ENCODE measurements at regions not wholly inside any gene's neighbourhood (a gene's known extent, or its start where the extent isn't known, plus 50 kb on each side); places are given as distances from the start of the nearest gene placed in this dataset.
"Not testable (repeated sequence)": the region's sequence is repeated elsewhere in the genome, so short reads cannot be mapped to it uniquely, and the experiment has no call there.

- Histone ChIP-seq H3K4me3 (ENCODE audit: low read depth in 1 of 2, low read length in 2 of 2) (no peak overlapping the region), H3K9me3 (ENCODE audit: control insufficient read depth in 2 of 2, insufficient read depth in 1 of 2, low read depth in 1 of 2, low read length in 1 of 2) (no peaks in the 10 kb centered on the region), H3K27ac (ENCODE audit: low read depth in 2 of 2, low read length in 1 of 2) (no peak overlapping the region), H3K36me3 (ENCODE audit: control insufficient read depth in 2 of 2, insufficient read depth in 2 of 2, low read length in 1 of 2) (no peaks in the 10 kb centered on the region), H3K4me1 (ENCODE audit: control insufficient read depth in 2 of 2, insufficient read depth in 2 of 2, low read length in 1 of 2) (no peaks in the 10 kb centered on the region), H3K27me3 (ENCODE audit: control insufficient read depth in 1 of 2, insufficient read depth in 2 of 2, low read length in 2 of 2) (no peaks in the 10 kb centered on the region)
- WGBS, 2 donors, result 79 to 83% methylated on average over 2 of the region's 2 CpGs
Measured at GRCh38 chr4:162866565-162866964, 300.1 kb downstream of the NAF1 start.

- Histone ChIP-seq H3K4me3 (ENCODE audit: low read depth in 1 of 2, low read length in 2 of 2) (no peak overlapping the region), H3K27ac (ENCODE audit: low read depth in 2 of 2, low read length in 1 of 2) (no peak overlapping the region), H3K4me1 (ENCODE audit: control insufficient read depth in 2 of 2, insufficient read depth in 2 of 2, low read length in 1 of 2) (no peaks in the 10 kb centered on the region), H3K9me3 (ENCODE audit: control insufficient read depth in 2 of 2, insufficient read depth in 1 of 2, low read depth in 1 of 2, low read length in 1 of 2) (no peaks in the 10 kb centered on the region), H3K36me3 (ENCODE audit: control insufficient read depth in 2 of 2, insufficient read depth in 2 of 2, low read length in 1 of 2) (no peaks in the 10 kb centered on the region), H3K27me3 (ENCODE audit: control insufficient read depth in 1 of 2, insufficient read depth in 2 of 2, low read length in 2 of 2) (no peaks in the 10 kb centered on the region)
- 72 to 81% methylated on average over 2 of the region's 2 CpGs for WGBS, 2 donors
Measured at GRCh38 chr4:162865102-162865501, 301.6 kb downstream of the NAF1 start.

GRCh38 chr4:162853788-162854187 lies 312.9 kb downstream of the NAF1 start:
- Histone ChIP-seq H3K4me3 (ENCODE audit: low read depth in 1 of 2, low read length in 2 of 2) (no peak overlapping the region), H3K27me3 (ENCODE audit: control insufficient read depth in 1 of 2, insufficient read depth in 2 of 2, low read length in 2 of 2) (no peaks in the 10 kb centered on the region), H3K27ac (ENCODE audit: low read depth in 2 of 2, low read length in 1 of 2) (no peak overlapping the region), H3K4me1 (ENCODE audit: control insufficient read depth in 2 of 2, insufficient read depth in 2 of 2, low read length in 1 of 2) (no peaks in the 10 kb centered on the region), H3K36me3 (ENCODE audit: control insufficient read depth in 2 of 2, insufficient read depth in 2 of 2, low read length in 1 of 2) (no peaks in the 10 kb centered on the region), H3K9me3 (ENCODE audit: control insufficient read depth in 2 of 2, insufficient read depth in 1 of 2, low read depth in 1 of 2, low read length in 1 of 2) (no peaks in the 10 kb centered on the region)
- WGBS, 2 donors, result 81 to 86% methylated on average over 3 of the region's 3 CpGs

- no peaks in the 10 kb centered on the region for H3K36me3 ChIP-seq (ENCODE audit: control insufficient read depth in 2 of 2, insufficient read depth in 2 of 2, low read length in 1 of 2)
- H3K4me3 ChIP-seq (ENCODE audit: low read depth in 1 of 2, low read length in 2 of 2), result no peak overlapping the region
- no peaks in the 10 kb centered on the region for H3K27me3 ChIP-seq (ENCODE audit: control insufficient read depth in 1 of 2, insufficient read depth in 2 of 2, low read length in 2 of 2)
- no peaks in the 10 kb centered on the region for H3K9me3 ChIP-seq (ENCODE audit: control insufficient read depth in 2 of 2, insufficient read depth in 1 of 2, low read depth in 1 of 2, low read length in 1 of 2)
- H3K4me1 ChIP-seq (ENCODE audit: control insufficient read depth in 2 of 2, insufficient read depth in 2 of 2, low read length in 1 of 2), result peaks cover 0 to 5% of the 10 kb centered on the region in 2 donors
- H3K27ac ChIP-seq (ENCODE audit: low read depth in 2 of 2, low read length in 1 of 2), result no peak overlapping the region
- 74 to 85% methylated on average over 4 of the region's 4 CpGs for WGBS, 2 donors
Measured at GRCh38 chr4:162852642-162853041, 314.0 kb downstream of the NAF1 start.

GRCh38 chr4:162851241-162851758 lies 315.4 kb downstream of the NAF1 start:
- not testable (repeated sequence) for H3K4me1 ChIP-seq (ENCODE audit: control insufficient read depth in 2 of 2, insufficient read depth in 2 of 2, low read length in 1 of 2); H3K9me3 ChIP-seq (ENCODE audit: control insufficient read depth in 2 of 2, insufficient read depth in 1 of 2, low read depth in 1 of 2, low read length in 1 of 2); H3K4me3 ChIP-seq (ENCODE audit: low read depth in 1 of 2, low read length in 2 of 2); H3K27ac ChIP-seq (ENCODE audit: low read depth in 2 of 2, low read length in 1 of 2); H3K36me3 ChIP-seq (ENCODE audit: control insufficient read depth in 2 of 2, insufficient read depth in 2 of 2, low read length in 1 of 2); H3K27me3 ChIP-seq (ENCODE audit: control insufficient read depth in 1 of 2, insufficient read depth in 2 of 2, low read length in 2 of 2)
- WGBS, 2 donors, result 54 to 57% methylated on average over 6 of the region's 6 CpGs

- no peaks in the 10 kb centered on the region for H3K36me3 ChIP-seq (ENCODE audit: control insufficient read depth in 2 of 2, insufficient read depth in 2 of 2, low read length in 1 of 2)
- no peaks in the 10 kb centered on the region for H3K27me3 ChIP-seq (ENCODE audit: control insufficient read depth in 1 of 2, insufficient read depth in 2 of 2, low read length in 2 of 2)
- no peaks in the 10 kb centered on the region for H3K9me3 ChIP-seq (ENCODE audit: control insufficient read depth in 2 of 2, insufficient read depth in 1 of 2, low read depth in 1 of 2, low read length in 1 of 2)
- peaks cover 0 to 5% of the 10 kb centered on the region in 2 donors for H3K4me1 ChIP-seq (ENCODE audit: control insufficient read depth in 2 of 2, insufficient read depth in 2 of 2, low read length in 1 of 2)
- H3K27ac ChIP-seq (ENCODE audit: low read depth in 2 of 2, low read length in 1 of 2), result peak overlapping the region in 1 of 2 donors; percentile 33
- no peak overlapping the region for H3K4me3 ChIP-seq (ENCODE audit: low read depth in 1 of 2, low read length in 2 of 2)
Measured at GRCh38 chr4:162849937-162850336, 316.8 kb downstream of the NAF1 start.

GRCh38 chr4:162847945-162848549 lies 318.6 kb downstream of the NAF1 start:
- peaks cover 0 to 5% of the 10 kb centered on the region in 2 donors for H3K4me1 ChIP-seq (ENCODE audit: control insufficient read depth in 2 of 2, insufficient read depth in 2 of 2, low read length in 1 of 2)
- no peaks in the 10 kb centered on the region for H3K9me3 ChIP-seq (ENCODE audit: control insufficient read depth in 2 of 2, insufficient read depth in 1 of 2, low read depth in 1 of 2, low read length in 1 of 2)
- no peaks in the 10 kb centered on the region for H3K36me3 ChIP-seq (ENCODE audit: control insufficient read depth in 2 of 2, insufficient read depth in 2 of 2, low read length in 1 of 2)
- no peak overlapping the region for H3K27ac ChIP-seq (ENCODE audit: low read depth in 2 of 2, low read length in 1 of 2)
- H3K27me3 ChIP-seq (ENCODE audit: control insufficient read depth in 1 of 2, insufficient read depth in 2 of 2, low read length in 2 of 2), result no peaks in the 10 kb centered on the region
- no peak overlapping the region for H3K4me3 ChIP-seq (ENCODE audit: low read depth in 1 of 2, low read length in 2 of 2)
- 72 to 79% methylated on average over 1 of the region's 1 CpG for WGBS, 2 donors

GRCh38 chr4:162841753-162842152 lies 324.9 kb downstream of the NAF1 start:
- WGBS, 2 donors, result 0 to 9% methylated on average over 1 of the region's 1 CpG
- peaks cover 0 to 3% of the 10 kb centered on the region in 2 donors for H3K9me3 ChIP-seq (ENCODE audit: control insufficient read depth in 2 of 2, insufficient read depth in 1 of 2, low read depth in 1 of 2, low read length in 1 of 2)
- H3K36me3 ChIP-seq (ENCODE audit: control insufficient read depth in 2 of 2, insufficient read depth in 2 of 2, low read length in 1 of 2), result no peaks in the 10 kb centered on the region

GRCh38 chr4:162839814-162840213 lies 326.9 kb downstream of the NAF1 start:
- Histone ChIP-seq H3K4me1 (ENCODE audit: control insufficient read depth in 2 of 2, insufficient read depth in 2 of 2, low read length in 1 of 2) (no peaks in the 10 kb centered on the region), H3K4me3 (ENCODE audit: low read depth in 1 of 2, low read length in 2 of 2) (no peak overlapping the region), H3K27me3 (ENCODE audit: control insufficient read depth in 1 of 2, insufficient read depth in 2 of 2, low read length in 2 of 2) (no peaks in the 10 kb centered on the region), H3K27ac (ENCODE audit: low read depth in 2 of 2, low read length in 1 of 2) (no peak overlapping the region), H3K36me3 (ENCODE audit: control insufficient read depth in 2 of 2, insufficient read depth in 2 of 2, low read length in 1 of 2) (no peaks in the 10 kb centered on the region), H3K9me3 (ENCODE audit: control insufficient read depth in 2 of 2, insufficient read depth in 1 of 2, low read depth in 1 of 2, low read length in 1 of 2) (peaks cover 0 to 3% of the 10 kb centered on the region in 2 donors)
- 85% methylated on average over 4 of the region's 4 CpGs for WGBS, 2 donors

More at GRCh38 chr4:162841753-162842152, 324.9 kb downstream of the NAF1 start:
- H3K4me1 ChIP-seq (ENCODE audit: control insufficient read depth in 2 of 2, insufficient read depth in 2 of 2, low read length in 1 of 2), result no peaks in the 10 kb centered on the region
- H3K27ac ChIP-seq (ENCODE audit: low read depth in 2 of 2, low read length in 1 of 2), result no peak overlapping the region
- H3K27me3 ChIP-seq (ENCODE audit: control insufficient read depth in 1 of 2, insufficient read depth in 2 of 2, low read length in 2 of 2), result no peaks in the 10 kb centered on the region
- no peak overlapping the region for H3K4me3 ChIP-seq (ENCODE audit: low read depth in 1 of 2, low read length in 2 of 2)

GRCh38 chr4:162838671-162839070 lies 328.0 kb downstream of the NAF1 start:
- H3K4me1 ChIP-seq (ENCODE audit: control insufficient read depth in 2 of 2, insufficient read depth in 2 of 2, low read length in 1 of 2), result no peaks in the 10 kb centered on the region
- H3K27ac ChIP-seq (ENCODE audit: low read depth in 2 of 2, low read length in 1 of 2), result no peak overlapping the region
- no peaks in the 10 kb centered on the region for H3K36me3 ChIP-seq (ENCODE audit: control insufficient read depth in 2 of 2, insufficient read depth in 2 of 2, low read length in 1 of 2)
- H3K9me3 ChIP-seq (ENCODE audit: control insufficient read depth in 2 of 2, insufficient read depth in 1 of 2, low read depth in 1 of 2, low read length in 1 of 2), result peaks cover 0 to 3% of the 10 kb centered on the region in 2 donors
- 91 to 92% methylated on average over 1 of the region's 1 CpG for WGBS, 2 donors
- H3K27me3 ChIP-seq (ENCODE audit: control insufficient read depth in 1 of 2, insufficient read depth in 2 of 2, low read length in 2 of 2), result no peaks in the 10 kb centered on the region
- no peak overlapping the region for H3K4me3 ChIP-seq (ENCODE audit: low read depth in 1 of 2, low read length in 2 of 2)

Measured in esophagus (tissue), 2 donors.